ENCODE measurements at regions not wholly inside any gene's neighbourhood (a gene's known extent, or its start where the extent isn't known, plus 50 kb on each side); places are given as distances from the start of the nearest gene placed in this dataset.

DNA sequence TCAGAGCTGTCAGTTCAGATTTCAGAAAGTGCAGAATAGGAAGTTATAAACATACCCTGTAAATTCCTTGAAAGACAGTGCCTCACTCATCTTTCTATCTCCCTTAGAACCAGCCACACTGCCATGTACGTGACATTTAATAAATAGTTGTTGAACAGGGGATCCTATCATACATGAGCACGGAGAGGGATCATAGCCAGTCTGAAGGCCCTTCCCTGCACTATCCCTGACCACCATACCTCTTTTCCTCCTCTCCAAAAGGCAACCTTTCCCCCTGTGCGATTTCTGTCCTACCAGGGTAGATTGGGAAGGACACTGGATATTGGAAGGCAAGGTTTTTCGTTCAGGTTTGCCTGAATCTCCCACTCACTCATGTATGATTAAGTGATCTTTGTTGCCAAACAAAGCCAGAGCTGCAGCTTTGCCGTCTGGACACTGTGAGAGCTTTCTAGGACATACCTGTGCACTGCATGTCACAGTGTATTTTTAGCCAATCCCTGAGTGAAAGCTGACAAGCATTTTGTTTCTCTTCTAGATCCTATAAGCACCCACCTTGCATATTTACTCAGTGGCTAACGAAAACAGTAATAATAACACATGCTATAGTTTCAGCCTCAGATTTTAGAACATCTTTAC, 986.5 kb upstream of the WWC1 start:
- TF ChIP-seq, protein P1, sequence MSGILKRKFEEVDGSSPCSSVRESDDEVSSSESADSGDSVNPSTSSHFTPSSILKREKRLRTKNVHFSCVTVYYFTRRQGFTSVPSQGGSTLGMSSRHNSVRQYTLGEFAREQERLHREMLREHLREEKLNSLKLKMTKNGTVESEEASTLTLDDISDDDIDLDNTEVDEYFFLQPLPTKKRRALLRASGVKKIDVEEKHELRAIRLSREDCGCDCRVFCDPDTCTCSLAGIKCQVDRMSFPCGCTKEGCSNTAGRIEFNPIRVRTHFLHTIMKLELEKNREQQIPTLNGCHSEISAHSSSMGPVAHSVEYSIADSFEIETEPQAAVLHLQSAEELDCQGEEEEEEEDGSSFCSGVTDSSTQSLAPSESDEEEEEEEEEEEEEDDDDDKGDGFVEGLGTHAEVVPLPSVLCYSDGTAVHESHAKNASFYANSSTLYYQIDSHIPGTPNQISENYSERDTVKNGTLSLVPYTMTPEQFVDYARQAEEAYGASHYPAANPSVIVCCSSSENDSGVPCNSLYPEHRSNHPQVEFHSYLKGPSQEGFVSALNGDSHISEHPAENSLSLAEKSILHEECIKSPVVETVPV (CRISPR knock-in tag; IDR thresholded peaks at IDR 0.05), result no peak
- TF ChIP-seq ZNF70 (CRISPR knock-in tag; IDR thresholded peaks at IDR 0.05) (no peak), TCF4 (CRISPR knock-in tag; IDR thresholded peaks at IDR 0.05; ENCODE audit: borderline replicate concordance) (no peak)

All from SK-N-SH treated with all-trans-retinoic acid at 6 μM for 48 hours (cell line).